ENCODE measurements at regions not wholly inside any gene's neighbourhood (a gene's known extent, or its start where the extent isn't known, plus 50 kb on each side); places are given as distances from the start of the nearest gene placed in this dataset.
A peak's percentile ranks its signal among the peaks of the same experiment; 100 is the strongest.

DNA sequence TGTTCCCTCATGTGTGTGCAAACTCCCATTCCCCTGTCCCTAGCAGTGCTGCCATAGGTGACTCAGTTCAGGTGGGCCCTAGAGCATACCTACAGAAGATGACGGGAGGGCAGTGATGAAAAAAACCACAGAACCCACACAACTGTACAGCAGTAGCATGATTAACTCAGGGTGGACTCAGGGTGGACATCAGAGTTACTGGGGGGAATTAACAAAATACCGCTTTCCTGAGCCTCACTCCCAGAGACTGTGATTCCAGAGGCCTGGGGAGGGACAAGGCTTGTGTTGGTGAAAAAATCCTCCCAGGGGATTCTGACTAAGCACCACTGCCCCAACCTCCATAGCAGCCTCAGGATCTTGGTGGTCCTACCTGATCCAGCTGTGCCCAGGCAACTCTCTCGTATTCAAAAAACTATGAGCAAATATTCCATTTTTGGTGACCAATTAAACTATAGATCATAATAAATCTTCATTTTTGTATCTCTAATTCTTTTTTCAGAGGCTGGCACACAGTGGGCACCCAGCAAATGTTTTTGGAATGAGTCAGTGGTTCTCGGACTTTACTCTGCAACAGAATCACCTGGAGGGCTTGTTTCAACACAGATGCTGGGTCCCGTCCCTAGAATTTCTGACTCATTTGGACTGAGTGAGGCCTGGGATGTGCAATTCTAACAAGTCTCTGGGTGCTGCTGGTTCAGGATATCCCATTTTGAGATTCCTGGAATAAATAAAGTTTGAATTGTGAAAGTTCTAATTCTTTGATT is 84.1 kb upstream of the NABP1 start:
- H3K27ac ChIP-seq: no peak overlapping the region
- H3K27me3 ChIP-seq: no peaks in the 10 kb centered on the region
- H3K4me3 ChIP-seq: no peak overlapping the region
- no peaks in the 10 kb centered on the region for H3K9me3 ChIP-seq
- H3K4me1 ChIP-seq: no peaks in the 10 kb centered on the region
- ATAC-seq: no peak
- TF ChIP-seq, protein P1, sequence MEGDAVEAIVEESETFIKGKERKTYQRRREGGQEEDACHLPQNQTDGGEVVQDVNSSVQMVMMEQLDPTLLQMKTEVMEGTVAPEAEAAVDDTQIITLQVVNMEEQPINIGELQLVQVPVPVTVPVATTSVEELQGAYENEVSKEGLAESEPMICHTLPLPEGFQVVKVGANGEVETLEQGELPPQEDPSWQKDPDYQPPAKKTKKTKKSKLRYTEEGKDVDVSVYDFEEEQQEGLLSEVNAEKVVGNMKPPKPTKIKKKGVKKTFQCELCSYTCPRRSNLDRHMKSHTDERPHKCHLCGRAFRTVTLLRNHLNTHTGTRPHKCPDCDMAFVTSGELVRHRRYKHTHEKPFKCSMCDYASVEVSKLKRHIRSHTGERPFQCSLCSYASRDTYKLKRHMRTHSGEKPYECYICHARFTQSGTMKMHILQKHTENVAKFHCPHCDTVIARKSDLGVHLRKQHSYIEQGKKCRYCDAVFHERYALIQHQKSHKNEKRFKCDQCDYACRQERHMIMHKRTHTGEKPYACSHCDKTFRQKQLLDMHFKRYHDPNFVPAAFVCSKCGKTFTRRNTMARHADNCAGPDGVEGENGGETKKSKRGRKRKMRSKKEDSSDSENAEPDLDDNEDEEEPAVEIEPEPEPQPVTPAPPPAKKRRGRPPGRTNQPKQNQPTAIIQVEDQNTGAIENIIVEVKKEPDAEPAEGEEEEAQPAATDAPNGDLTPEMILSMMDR (IDR thresholded peaks at IDR 0.05): no peak
- DNase-seq: no peak
- no peaks in the 10 kb centered on the region for H3K36me3 ChIP-seq
- intact Hi-C loops (cut with DNase I): no loop called here

GRCh38 chr2:191597186-191597751 is 80.7 kb upstream of the NABP1 start:
- H3K4me1 ChIP-seq: no peaks in the 10 kb centered on the region
- DNase-seq (no peak), ATAC-seq (no peak)
- no peak overlapping the region for H3K27ac ChIP-seq
- TF ChIP-seq, protein P1 (IDR thresholded peaks at IDR 0.05): no peak
- no peaks in the 10 kb centered on the region for H3K27me3 ChIP-seq
- no peak overlapping the region for H3K4me3 ChIP-seq
- no peaks in the 10 kb centered on the region for H3K36me3 ChIP-seq
- intact Hi-C loops (cut with DNase I): no loop called here
- H3K9me3 ChIP-seq: no peaks in the 10 kb centered on the region

DNA sequence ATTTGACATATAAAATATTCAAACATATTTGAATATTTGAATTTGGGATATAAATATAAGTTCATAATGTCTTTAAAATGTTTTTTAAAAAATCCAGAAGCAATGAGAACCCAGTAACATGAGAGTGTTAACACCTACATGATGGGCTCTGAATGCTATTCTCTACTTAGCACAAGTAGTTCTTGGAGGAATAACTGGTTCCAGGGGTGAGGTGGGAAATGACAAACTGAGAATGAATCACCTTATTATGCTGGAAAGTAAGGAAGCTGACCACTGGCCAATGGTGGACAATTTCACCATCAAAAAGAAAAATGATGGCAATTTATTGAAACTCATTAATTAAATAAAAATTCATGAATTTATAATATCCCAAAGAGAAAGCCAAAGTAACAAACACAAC is 79.6 kb upstream of the NABP1 start:
- no peaks in the 10 kb centered on the region for H3K36me3 ChIP-seq
- H3K27me3 ChIP-seq: no peaks in the 10 kb centered on the region
- no peaks in the 10 kb centered on the region for H3K4me1 ChIP-seq
- intact Hi-C loops (cut with DNase I): no loop called here
- no peaks in the 10 kb centered on the region for H3K9me3 ChIP-seq
- ATAC-seq (no peak), DNase-seq (no peak)
- TF ChIP-seq, protein P1 (IDR thresholded peaks at IDR 0.05): no peak
- H3K4me3 ChIP-seq: no peak overlapping the region
- H3K27ac ChIP-seq: no peak overlapping the region

DNA sequence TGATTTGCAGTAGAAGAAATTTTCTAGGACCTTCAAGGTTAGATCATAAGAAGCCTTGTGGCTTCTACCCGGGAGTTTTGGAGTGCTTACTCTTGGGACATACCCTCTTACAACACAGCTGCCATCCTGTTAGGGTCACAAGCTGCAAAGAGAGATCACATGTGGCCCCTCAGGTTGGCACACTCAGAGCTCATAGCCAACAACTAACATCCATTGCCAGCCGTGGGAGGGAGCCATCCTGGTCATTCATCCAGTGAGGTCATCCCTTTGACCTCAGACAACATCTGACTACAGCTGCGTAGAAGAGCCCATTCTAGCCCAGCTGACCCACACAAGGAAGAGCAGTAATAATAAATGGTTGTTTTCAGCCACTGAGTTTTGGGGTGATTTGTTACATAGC is 76.9 kb upstream of the NABP1 start:
- ATAC-seq: peak; percentile 95

GRCh38 chr2:191604154-191604553 is 73.8 kb upstream of the NABP1 start:
- intact Hi-C loops (cut with DNase I): no loop called here
- Histone ChIP-seq H3K9me3 (no peaks in the 10 kb centered on the region), H3K4me1 (no peaks in the 10 kb centered on the region), H3K36me3 (no peaks in the 10 kb centered on the region), H3K4me3 (no peak overlapping the region), H3K27ac (no peak overlapping the region), H3K27me3 (no peaks in the 10 kb centered on the region)
- DNase-seq: no peak
- TF ChIP-seq, protein P1 (IDR thresholded peaks at IDR 0.05): no peak
- ATAC-seq: no peak

More for the DNA sequence above, 76.9 kb upstream of the NABP1 start:
- H3K27ac ChIP-seq: no peak overlapping the region
- TF ChIP-seq, protein P1 (IDR thresholded peaks at IDR 0.05): no peak
- DNase-seq: peak; percentile 70
- no peaks in the 10 kb centered on the region for H3K9me3 ChIP-seq
- H3K36me3 ChIP-seq: no peaks in the 10 kb centered on the region
- no peaks in the 10 kb centered on the region for H3K4me1 ChIP-seq
- intact Hi-C loops (cut with DNase I): no loop called here
- no peak overlapping the region for H3K4me3 ChIP-seq
- H3K27me3 ChIP-seq: no peaks in the 10 kb centered on the region
